HepG2 (cell line): ENCODE measurements at regions not wholly inside any gene's neighbourhood (a gene's known extent, or its start where the extent isn't known, plus 50 kb on each side); places are given as distances from the start of the nearest gene placed in this dataset.

ENCODE experiments used
- ATAC-seq: fragments of 200-7000 bp; cut with Tn5 transposase; 3 replicates; pipeline ENCODE4 v1.9.1; 2020; ENCODE audit warnings: mild to moderate bottlenecking, moderate library complexity
- BruUV-seq: library from RNA; stranded (reverse); fragments of 400-500 nt; replicated peaks from 2 replicates; lab custom pipeline; 2021; lab: Mats Ljungman, UMichigan
- CTCF ChIA-PET: fragments of 300-600 bp; formaldehyde crosslinking; extraction: SDS; loops from one replicate; lab custom pipeline; 2021; ENCODE audit warnings: low total read pairs, inconsistent platforms, low intra/inter-chr PET ratio; lab: Yijun Ruan, JAX
- POLR2A ChIA-PET: fragments of 350-600 bp; sonication (Branson Sonifier 250); formaldehyde crosslinking; loops from one replicate; lab custom pipeline; 2020; ENCODE audit warnings: antibody characterized with exemption, inconsistent platforms; lab: Yijun Ruan, JAX
- DNase-seq: peaks from one replicate; pipeline ENCODE4 v3.0.0-alpha.2; 2015; ENCODE audit warnings: low spot score
- FAIRE-seq: peaks from 3 replicates; lab custom pipeline; 2011; peaks lifted over from hg19 to GRCh38; lab: Jason Lieb, UNC
- H2AFZ ChIP-seq: one replicate; pipeline ENCODE4 v1.6.1; 2011; ENCODE audit warnings: low read length, inconsistent platforms
- H3K27ac ChIP-seq: fragments of 300-600 bp; 3 replicates; pipeline ENCODE4 v1.8.0; 2011; ENCODE audit warnings: mixed run types, mild to moderate bottlenecking, mixed read lengths, low read length, inconsistent platforms; ENCODE audit not compliant: insufficient read depth; ENCODE audit errors: extremely low read length
- H3K27me3 ChIP-seq, 2 experiments: fragments of 200-600 bp in 1 of 2; 2 replicates in 1 of 2; 3 replicates in 1 of 2; pipeline versions ENCODE4 v1.6.0 to v1.8.0; 2011; ENCODE audit warnings: low read length in 2 of 2, mild to moderate bottlenecking in 2 of 2, moderate library complexity in 2 of 2, inconsistent platforms in 1 of 2; ENCODE audit not compliant: insufficient read depth in 2 of 2, control insufficient read depth in 1 of 2
- H3K36me3 ChIP-seq, 2 experiments: fragments of 200-600 bp in 1 of 2; replicated peaks in 1 of 2; 2 replicates in 1 of 2; 3 replicates in 1 of 2; pipeline versions ENCODE4 v1.5.1 to v1.8.0; 2011; ENCODE audit warnings: low read length in 2 of 2, inconsistent platforms in 1 of 2; ENCODE audit not compliant: insufficient read depth in 2 of 2, control insufficient read depth in 1 of 2
- H3K4me1 ChIP-seq: 2 replicates; pipeline ENCODE4 v1.5.1; 2012; ENCODE audit warnings: low read length, inconsistent platforms; ENCODE audit not compliant: insufficient read depth
- H3K4me2 ChIP-seq: 2 replicates; pipeline ENCODE4 v1.6.0; 2011; ENCODE audit warnings: low read depth, low read length, inconsistent platforms
- H3K4me3 ChIP-seq, 3 experiments: fragments of 200-600 bp in 1 of 3; sonication (generic), shearing (Covaris generic) in 1 of 3; replicated peaks in 1 of 3; 2 replicates each; pipeline ENCODE4 v1.5.1; 2011 to 2016; ENCODE audit warnings: low read length in 3 of 3, inconsistent platforms in 2 of 3, low read depth in 2 of 3, mild to moderate bottlenecking in 2 of 3, control low read depth in 1 of 3, mixed read lengths in 1 of 3; ENCODE audit not compliant: insufficient read depth in 1 of 3
- H3K79me2 ChIP-seq: one replicate; pipeline ENCODE4 v1.6.1; 2011; ENCODE audit warnings: low read length, inconsistent platforms; ENCODE audit not compliant: insufficient read depth
- H3K9ac ChIP-seq: 2 replicates; pipeline ENCODE4 v1.6.0; 2011; ENCODE audit warnings: mild to moderate bottlenecking, low read depth, low read length, inconsistent platforms; ENCODE audit not compliant: insufficient read depth
- H3K9me3 ChIP-seq: 2 replicates; pipeline ENCODE4 v1.5.1; 2012; ENCODE audit warnings: mild to moderate bottlenecking, low read length
- H4K20me1 ChIP-seq: 2 replicates; pipeline ENCODE4 v1.6.0; 2011; ENCODE audit warnings: inconsistent platforms, mild to moderate bottlenecking, low read length, moderate library complexity; ENCODE audit not compliant: insufficient read depth
- AGO1 ChIP-seq: fragments of 200-400 bp; formaldehyde crosslinking; IDR thresholded peaks from 2 replicates; pipeline ENCODE4 v1.6.1; 2017; ENCODE audit warnings: mild to moderate bottlenecking, low read depth, low read length, moderate library complexity; ENCODE audit not compliant: poor library complexity, severe bottlenecking
- DMTF1 ChIP-seq: sonication (generic); formaldehyde crosslinking; IDR thresholded peaks from 2 replicates; pipeline ENCODE4 v1.4.0; 2020; ENCODE audit warnings: mild to moderate bottlenecking, missing genetic modification reagents
- JDP2 ChIP-seq: sonication (generic); formaldehyde crosslinking; IDR thresholded peaks from 2 replicates; pipeline ENCODE4 v1.8.1; 2022; ENCODE audit warnings: missing genetic modification reagents, borderline replicate concordance
- JUNB ChIP-seq: sonication (generic); formaldehyde crosslinking; IDR thresholded peaks from 2 replicates; pipeline ENCODE4 v1.8.0; 2022; ENCODE audit warnings: missing genetic modification reagents, mild to moderate bottlenecking, borderline replicate concordance
- KLF15 ChIP-seq: sonication (generic); formaldehyde crosslinking; IDR thresholded peaks from 2 replicates; pipeline ENCODE4 v1.8.1; 2023; ENCODE audit warnings: borderline replicate concordance, mild to moderate bottlenecking, inconsistent platforms, missing genetic modification reagents, mixed read lengths
- MAF1 ChIP-seq: sonication (generic); formaldehyde crosslinking; IDR thresholded peaks from 2 replicates; pipeline ENCODE4 v1.5.0; 2020; ENCODE audit warnings: missing genetic modification reagents, borderline replicate concordance
- NRL ChIP-seq: sonication (generic); formaldehyde crosslinking; IDR thresholded peaks from 2 replicates; pipeline ENCODE4 v1.5.0; 2020; ENCODE audit warnings: missing genetic modification reagents, mild to moderate bottlenecking, moderate library complexity, borderline replicate concordance
- TEAD3 ChIP-seq: optimal IDR thresholded peaks from 2 replicates; pipeline ENCODE3; 2016; ENCODE audit warnings: borderline replicate concordance
- ZMAT5 ChIP-seq: sonication (generic); formaldehyde crosslinking; IDR thresholded peaks from 2 replicates; pipeline ENCODE4 v1.5.0; 2020; ENCODE audit warnings: mild to moderate bottlenecking, low read depth, missing genetic modification reagents, borderline replicate concordance
- ZMYM2 ChIP-seq: sonication (generic); formaldehyde crosslinking; IDR thresholded peaks from 2 replicates; pipeline ENCODE4 v1.8.0; 2022; ENCODE audit warnings: mild to moderate bottlenecking, missing genetic modification reagents
- ZNF598 ChIP-seq: sonication (generic); formaldehyde crosslinking; IDR thresholded peaks from 2 replicates; pipeline ENCODE4 v1.5.1; 2020; ENCODE audit warnings: mild to moderate bottlenecking, missing genetic modification reagents, borderline replicate concordance
- WGBS: methylation state at CpG from one replicate; pipeline ENCODE4 v1.1.6; 2017; ENCODE audit warnings: low lambda C conversion rate; 5-methylcytosine and 5-hydroxymethylcytosine counted together
- in situ Hi-C: cut with HindIII; loops from 2 replicates; pipeline ENCODE4 v1.10.0; 2017; ENCODE audit warnings: low pct_unique_long_range_greater_than_20kb; ENCODE audit not compliant: extremely low pct_ligation_motif_present
- intact Hi-C: fragments of 100-400 bp; cut with micrococcal nuclease; formaldehyde crosslinking; loops from one replicate; pipeline ENCODE4 v1.10.0; 2022; ENCODE audit not compliant: unreplicated experiment
- TF ChIP-seq, protein P1 (sequence below): sonication (generic); formaldehyde crosslinking; IDR thresholded peaks from 2 replicates; pipeline ENCODE4 v1.9.0; 2021; ENCODE audit warnings: missing genetic modification reagents, borderline replicate concordance
- TF ChIP-seq, protein P2 (sequence below): sonication (generic); formaldehyde crosslinking; IDR thresholded peaks from 2 replicates; pipeline ENCODE4 v1.5.0; 2020; ENCODE audit warnings: missing genetic modification reagents, mild to moderate bottlenecking, borderline replicate concordance

GRCh38 chr10:44314802-44315460 is 70.0 kb downstream of the CXCL12 start (continued):
- TF ChIP-seq NRL (CRISPR knock-in tag) (no peak), MAF1 (CRISPR knock-in tag) (no peak), JUNB (CRISPR knock-in tag) (no peak), KLF15 (CRISPR knock-in tag) (no peak), ZMYM2 (CRISPR knock-in tag) (no peak), JDP2 (CRISPR knock-in tag) (no peak), DMTF1 (CRISPR knock-in tag) (no peak), ZMAT5 (CRISPR knock-in tag) (no peak), TEAD3 (CRISPR knock-in tag) (no peak), AGO1 (no peak)

- Histone ChIP-seq H3K9me3 (no peaks in the 10 kb centered on the region), H3K9ac (no peak overlapping the region), H3K27ac (no peak overlapping the region), H4K20me1 (no peaks in the 10 kb centered on the region), H3K4me1 (no peaks in the 10 kb centered on the region), H3K79me2 (no peaks in the 10 kb centered on the region), H2AFZ (no peak overlapping the region), H3K4me3 (no peak overlapping the region), H3K4me2 (no peak overlapping the region), H3K27me3 (no peaks in the 10 kb centered on the region), H3K36me3 (no peaks in the 10 kb centered on the region)
- ATAC-seq (no peak), FAIRE-seq (no peak), DNase-seq (no peak)
- intact Hi-C loops (no loop called here), in situ Hi-C loops (no loop called here)
- no TSS peak for BruUV-seq
- WGBS, result 63% methylated on average over 1 of the region's 1 CpG
- TF ChIP-seq, protein P1, sequence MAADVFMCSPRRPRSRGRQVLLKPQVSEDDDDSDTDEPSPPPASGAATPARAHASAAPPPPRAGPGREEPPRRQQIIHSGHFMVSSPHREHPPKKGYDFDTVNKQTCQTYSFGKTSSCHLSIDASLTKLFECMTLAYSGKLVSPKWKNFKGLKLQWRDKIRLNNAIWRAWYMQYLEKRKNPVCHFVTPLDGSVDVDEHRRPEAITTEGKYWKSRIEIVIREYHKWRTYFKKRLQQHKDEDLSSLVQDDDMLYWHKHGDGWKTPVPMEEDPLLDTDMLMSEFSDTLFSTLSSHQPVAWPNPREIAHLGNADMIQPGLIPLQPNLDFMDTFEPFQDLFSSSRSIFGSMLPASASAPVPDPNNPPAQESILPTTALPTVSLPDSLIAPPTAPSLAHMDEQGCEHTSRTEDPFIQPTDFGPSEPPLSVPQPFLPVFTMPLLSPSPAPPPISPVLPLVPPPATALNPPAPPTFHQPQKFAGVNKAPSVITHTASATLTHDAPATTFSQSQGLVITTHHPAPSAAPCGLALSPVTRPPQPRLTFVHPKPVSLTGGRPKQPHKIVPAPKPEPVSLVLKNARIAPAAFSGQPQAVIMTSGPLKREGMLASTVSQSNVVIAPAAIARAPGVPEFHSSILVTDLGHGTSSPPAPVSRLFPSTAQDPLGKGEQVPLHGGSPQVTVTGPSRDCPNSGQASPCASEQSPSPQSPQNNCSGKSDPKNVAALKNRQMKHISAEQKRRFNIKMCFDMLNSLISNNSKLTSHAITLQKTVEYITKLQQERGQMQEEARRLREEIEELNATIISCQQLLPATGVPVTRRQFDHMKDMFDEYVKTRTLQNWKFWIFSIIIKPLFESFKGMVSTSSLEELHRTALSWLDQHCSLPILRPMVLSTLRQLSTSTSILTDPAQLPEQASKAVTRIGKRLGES (CRISPR knock-in tag), result no peak
- TF ChIP-seq ZNF598 (CRISPR knock-in tag), result no peak
- TF ChIP-seq, protein P2, sequence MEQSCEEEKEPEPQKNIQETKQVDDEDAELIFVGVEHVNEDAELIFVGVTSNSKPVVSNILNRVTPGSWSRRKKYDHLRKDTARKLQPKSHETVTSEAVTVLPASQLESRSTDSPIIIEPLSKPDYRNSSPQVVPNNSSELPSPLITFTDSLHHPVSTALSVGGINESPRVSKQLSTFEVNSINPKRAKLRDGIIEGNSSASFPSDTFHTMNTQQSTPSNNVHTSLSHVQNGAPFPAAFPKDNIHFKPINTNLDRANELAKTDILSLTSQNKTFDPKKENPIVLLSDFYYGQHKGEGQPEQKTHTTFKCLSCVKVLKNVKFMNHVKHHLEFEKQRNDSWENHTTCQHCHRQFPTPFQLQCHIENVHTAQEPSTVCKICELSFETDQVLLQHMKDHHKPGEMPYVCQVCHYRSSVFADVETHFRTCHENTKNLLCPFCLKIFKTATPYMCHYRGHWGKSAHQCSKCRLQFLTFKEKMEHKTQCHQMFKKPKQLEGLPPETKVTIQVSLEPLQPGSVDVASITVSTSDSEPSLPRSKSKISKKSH (CRISPR knock-in tag), result no peak
- ChIA-PET POLR2A (no interaction called here), CTCF (no interaction called here)
Measured at GRCh38 chr10:44313761-44314165, 71.1 kb downstream of the CXCL12 start.
